Activated CD4-positive, CD25-positive, alpha-beta regulatory T cell treated with anti-CD3 and anti-CD28 coated beads, Interleukin-2, amount 50 U/mL, for 24 hours (primary cell): ENCODE measurements at regions not wholly inside any gene's neighbourhood (a gene's known extent, or its start where the extent isn't known, plus 50 kb on each side); places are given as distances from the start of the nearest gene placed in this dataset.

Experiments used
- ATAC-seq, 2 donors: fragments of 150-1000 bp; cut with Tn5 transposase; one replicate each; pipeline ENCODE4 v1.10.0; 2021; ENCODE audit warnings: mild to moderate bottlenecking in 1 of 2, moderate library complexity in 1 of 2

DNA sequence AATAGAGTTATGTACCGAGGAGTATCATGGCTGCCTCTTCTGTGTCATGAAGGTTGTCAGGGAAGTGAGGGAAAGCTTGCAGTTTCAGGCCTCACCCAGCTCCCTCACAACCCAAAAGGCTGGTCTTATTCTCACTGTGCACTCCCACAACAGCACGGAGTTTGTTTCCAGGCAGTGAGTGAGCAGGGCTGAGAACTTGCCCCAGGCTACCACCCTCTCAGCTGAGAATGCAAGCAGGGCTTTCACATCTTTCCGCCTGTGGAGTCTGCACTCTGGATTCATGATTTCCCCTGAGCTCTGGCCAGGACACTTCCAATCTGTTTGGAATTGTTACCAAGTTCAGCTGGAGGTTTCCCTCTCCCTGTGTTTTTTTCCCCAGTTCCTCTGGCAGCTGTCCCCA is 2284.7 kb upstream of the PCDH20 start:
- ATAC-seq: no peak

DNA sequence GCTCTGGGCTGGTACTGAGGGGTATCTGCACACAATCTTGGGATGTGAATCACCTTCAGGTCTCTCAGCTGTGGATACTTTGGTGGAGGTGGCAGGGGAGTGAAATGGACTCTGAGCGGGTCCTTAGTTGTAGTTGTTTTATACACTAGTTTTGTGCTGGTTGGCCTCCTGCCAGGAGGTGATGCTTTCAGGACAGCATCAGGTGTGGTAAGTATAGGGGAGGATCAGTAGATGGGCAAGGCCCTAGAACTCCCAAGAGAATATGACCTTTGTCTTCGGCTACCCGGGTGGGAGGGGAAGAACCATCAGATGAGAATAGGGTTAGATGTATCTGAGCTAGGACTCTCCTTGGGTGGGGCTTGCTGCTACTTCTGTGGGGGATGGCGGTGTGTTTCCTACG is 2284.3 kb upstream of the PCDH20 start:
- no peak for ATAC-seq

DNA sequence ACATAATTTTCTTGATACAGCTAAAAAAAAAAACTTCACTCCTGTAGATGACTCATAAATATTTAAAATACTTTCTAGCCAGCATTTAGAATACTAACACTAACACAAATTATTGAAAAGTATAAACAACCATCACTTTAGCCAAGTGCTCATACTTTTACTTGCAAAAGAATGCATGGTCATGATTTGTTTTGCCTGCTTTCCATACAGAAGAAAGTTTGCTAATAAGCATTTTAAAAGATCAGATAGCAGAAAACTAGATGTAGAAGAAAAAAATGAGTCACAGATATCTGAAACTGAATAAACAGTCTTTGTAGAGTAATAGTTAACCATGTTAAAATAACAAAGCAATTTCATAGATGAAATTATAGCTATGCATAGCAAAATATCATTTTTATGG is 2280.4 kb upstream of the PCDH20 start:
- no peak for ATAC-seq

DNA sequence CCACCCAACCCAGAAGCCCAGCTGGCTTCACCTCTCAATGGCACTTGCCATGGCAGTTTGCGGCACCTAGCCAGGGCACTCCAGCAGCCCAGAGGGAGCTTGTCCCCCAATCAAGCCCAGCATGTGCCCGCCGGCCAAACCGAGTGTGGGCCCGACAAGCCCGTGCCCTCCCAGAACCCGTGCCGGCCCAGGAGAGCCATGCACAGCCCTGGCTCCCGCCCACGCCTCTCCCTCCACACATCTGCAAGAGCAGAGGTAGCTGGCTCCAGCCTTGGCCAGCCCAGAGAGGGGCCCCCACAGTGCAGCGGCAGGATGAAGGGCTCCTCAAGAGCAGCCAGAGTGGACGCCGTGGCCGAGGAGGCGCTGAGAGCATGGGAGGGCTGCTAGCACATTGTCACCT is 2278.0 kb upstream of the PCDH20 start:
- ATAC-seq: no peak

DNA sequence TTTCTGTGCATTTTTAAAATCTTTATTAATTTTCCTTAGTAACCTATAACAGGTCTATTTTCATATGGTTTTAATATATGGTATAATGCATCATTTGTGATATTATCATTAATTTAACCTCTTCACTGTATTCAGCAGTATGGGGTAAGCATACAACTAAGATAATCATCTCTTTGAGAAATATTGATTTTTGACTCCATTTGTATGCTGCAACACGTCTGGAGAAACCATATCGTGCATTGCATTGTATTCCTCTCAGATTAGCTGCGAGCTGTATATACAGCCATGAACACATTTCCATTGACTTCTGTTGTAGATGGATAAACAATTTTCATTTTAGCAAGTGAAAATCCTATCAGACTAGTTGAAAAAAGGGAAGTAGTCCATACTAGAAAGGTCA is 2275.8 kb upstream of the PCDH20 start:
- ATAC-seq: no peak

DNA sequence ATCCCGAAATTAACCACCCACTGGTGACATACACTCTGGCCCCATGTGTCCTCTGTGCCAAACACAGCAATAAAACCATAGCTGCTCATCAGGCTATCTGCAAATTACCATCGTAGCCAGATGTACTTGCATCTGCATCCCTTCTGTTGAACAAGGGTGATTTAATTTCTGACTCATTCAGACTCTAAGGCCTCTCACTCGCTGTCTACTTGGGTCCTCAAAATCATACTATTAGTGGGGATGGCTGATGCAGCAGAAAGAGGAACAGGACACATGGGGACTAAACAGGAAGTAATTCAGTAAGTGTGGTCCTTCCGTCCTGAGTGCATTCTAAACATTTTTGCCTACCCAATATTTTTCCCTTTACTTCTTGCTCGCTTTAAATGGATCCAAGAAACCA is 2275.0 kb upstream of the PCDH20 start:
- ATAC-seq: no peak

DNA sequence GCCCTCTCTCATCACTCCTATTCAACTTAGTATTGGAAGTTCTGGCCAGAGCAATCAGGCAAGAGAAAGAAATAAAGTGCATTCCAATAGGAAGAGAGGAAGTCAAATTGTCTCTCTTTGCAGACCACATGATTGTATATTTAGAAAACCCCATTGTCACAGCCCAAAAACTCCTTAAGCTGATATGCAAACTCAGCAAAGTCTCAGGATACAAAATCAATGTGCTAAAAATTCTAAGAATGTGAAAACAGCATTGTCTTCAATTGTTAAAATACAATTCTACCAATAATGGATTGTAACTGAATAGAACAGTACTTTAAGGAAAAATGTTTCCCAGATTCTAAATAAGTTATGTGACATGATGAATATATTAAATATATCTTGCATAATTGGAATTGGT is 2269.2 kb upstream of the PCDH20 start:
- ATAC-seq: no peak

DNA sequence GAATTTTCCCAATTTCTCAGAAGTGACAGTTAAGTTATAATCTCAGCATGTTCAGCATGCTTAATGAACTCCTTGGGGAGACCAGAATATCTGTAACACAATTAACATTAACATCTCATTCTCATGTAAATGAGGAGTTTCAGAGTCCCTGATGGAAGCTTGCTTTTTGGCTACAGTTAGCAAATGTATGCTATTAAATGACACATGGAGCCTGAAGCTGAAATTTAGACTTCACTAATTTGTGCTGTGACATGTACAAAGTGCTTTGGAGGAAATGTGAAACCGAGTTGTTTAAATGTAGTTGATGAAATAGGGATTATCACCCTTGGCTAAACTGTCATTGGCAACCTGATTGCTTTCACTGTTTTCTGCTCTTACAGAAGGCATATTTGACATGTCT is 2265.1 kb upstream of the PCDH20 start:
- no peak for ATAC-seq

DNA sequence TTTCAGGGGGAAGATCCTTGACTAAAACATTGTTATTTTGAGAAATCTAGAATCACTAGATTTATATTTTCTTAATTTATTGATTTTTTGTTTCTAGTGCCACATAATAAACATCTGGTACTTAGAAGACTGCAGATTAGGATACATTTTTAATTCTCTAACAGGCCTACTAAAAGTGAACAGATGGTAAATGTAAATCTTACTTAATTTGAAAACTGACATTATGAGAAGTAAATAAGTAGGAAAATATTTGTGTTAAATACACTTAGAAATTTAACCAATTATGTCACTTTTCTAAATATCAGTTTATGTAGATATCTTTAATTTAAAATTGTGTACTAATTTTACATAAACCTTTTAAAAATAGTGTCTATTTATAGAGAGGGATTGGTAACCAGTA is 2255.6 kb upstream of the PCDH20 start:
- ATAC-seq: no peak

DNA sequence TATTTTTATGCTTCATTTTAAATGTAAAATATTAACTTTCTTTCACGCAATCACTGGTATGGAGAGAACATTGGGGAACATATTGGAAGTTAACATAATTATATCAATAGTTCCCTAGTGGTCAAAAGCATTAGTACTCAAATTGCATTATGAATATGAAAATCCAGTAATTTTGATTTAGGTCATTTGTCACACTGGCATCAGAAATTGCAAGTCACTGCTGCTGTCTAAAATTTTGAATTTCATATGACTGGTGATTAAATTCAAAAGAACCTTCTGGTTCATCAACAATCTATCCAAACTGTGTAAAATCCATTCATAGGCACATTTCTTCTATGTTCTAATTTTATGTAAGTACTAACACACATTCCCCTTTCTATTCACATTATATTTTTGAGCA is 2235.7 kb upstream of the PCDH20 start:
- ATAC-seq: no peak

DNA sequence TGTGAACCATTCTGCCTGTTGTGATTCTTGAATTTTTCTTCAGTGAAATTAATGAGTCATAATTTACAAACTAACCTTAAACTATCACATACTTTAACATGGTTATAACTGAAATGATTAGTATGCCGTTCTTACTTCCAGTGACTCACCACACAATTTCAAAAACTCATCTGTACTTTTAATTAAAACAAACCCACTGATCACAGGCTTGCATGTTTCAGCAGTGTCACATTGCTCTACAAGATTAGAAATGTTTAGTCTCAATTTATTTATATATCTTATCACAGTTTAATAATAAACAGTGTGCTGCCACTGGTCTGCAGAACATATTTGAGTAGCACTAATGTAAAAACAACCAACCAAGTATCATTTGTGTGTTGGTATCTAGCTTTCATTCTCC is 2227.9 kb upstream of the PCDH20 start:
- ATAC-seq: no peak

DNA sequence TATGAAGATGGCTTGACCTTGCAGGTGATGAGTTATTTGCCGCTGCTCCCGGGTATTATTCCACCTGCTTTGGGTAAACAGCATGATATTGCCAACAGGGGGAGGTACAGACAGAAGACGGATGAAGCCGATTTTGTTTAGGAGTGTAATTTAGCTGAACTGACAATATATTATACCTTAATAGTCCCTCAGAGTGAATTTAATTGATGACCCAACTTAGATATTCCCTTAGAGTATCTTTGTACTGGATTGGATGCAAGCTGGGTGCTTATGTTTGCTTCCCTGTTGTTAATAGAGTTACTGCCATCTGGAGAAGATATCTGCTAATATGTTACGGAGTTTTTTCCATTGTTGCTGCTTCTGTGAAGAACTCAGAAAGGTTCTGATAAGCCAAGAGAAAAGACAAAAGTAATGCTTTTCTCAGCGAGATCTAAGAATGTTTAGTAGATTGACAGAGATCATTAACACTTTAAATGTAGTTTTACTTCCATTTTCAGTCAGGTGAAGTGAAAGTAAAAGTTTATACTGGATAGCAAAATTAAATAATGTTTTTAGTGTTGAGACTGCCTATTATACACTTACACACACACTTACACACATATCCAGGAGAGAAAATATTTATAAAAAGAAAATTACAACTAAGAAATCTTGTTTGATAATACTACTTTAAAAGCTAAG is 2220.8 kb upstream of the PCDH20 start:
- ATAC-seq: peak in 1 of 2 donors; percentile 27

DNA sequence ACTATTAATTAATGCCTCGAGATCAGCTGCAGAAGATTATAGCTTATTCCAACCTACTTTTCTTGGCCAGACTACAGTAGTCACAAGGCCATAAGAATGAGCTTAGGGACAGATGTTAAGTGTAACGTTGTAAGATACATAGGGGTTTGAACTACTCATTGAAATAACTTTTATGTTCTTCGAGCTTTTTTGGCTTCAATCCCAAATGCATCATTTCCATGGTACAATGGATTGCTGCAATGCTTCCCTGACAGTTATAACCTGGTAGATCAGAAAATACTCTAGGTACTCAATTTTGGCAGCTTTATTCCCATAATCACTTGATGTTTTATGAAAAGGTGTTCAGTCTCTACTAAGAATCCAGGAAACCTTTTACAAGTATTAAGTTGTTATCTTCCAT is 2216.7 kb upstream of the PCDH20 start:
- no peak for ATAC-seq

DNA sequence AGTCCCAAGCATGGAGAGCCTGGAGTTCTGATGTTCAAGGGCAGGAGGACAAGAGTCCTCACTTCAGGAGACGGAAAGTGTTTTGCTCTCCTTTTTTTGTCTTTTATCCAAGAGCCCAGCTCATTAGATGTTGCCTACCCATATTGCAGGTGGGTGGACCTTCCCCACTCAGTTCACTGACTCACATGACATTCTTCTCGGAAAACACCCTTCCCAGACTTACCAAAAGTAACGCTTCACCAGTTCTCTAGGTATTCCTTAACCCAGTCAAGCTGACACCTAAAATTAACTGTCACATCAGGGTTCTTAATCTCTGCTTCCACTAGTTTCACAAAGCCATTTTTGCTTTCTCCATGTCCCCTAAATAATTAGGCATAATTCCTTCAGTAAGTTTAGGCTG is 2215.4 kb upstream of the PCDH20 start:
- ATAC-seq: no peak

DNA sequence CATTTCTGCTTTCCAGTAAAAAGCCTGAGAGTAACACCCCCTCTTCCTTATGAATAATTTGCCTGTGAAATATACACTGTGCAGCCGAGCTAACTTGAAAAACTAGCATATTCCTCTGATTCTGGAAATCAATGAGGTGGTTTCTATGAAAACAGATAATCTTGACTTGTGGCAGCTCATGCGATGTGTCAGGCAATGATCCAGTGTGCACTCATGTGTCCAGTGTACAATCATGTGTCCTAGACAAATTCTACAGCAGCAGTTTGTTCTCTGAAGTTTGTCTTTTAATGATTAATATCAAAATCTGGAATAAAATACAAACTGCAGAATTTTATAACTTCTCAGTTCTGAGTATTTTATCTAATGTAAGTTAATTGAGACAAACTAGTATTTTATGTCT is 2213.9 kb upstream of the PCDH20 start:
- no peak for ATAC-seq

DNA sequence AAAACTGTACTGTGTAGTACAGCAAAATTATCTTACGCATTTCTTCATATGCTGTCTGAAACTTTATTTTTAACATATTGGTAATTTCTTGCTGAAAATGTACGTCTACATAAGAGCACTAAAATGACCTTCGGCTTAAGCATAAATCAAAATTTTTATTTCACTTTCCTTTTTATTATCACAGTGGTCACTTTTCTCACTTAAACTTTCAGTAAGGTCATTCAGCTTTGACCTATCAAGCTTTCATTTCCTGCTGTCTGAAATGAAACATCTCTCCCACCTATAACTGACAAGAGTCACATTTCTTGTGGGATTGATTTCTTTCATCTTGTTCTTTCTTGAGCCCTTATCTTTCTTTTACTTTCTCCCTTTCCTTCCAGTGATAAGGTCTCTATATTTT is 2212.7 kb upstream of the PCDH20 start:
- ATAC-seq: no peak

DNA sequence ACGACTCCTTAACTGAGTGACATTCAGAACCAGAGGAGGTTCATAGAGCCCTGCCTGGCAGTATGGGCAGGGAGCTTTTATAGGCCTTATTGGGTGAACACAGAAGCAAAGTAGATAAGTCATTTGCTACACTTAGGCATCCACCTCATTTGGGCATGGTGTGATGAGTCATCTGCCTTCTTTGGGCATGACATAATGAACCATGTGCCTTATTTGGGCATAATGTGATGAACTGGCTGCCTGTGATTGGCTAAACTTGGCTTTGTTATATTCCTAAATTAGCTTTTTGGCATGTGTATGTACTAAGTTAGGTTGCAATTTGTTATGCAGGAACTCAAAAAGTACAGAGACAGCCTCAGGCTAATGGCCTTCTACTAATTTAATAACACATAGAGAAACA is 2210.2 kb upstream of the PCDH20 start:
- no peak for ATAC-seq

DNA sequence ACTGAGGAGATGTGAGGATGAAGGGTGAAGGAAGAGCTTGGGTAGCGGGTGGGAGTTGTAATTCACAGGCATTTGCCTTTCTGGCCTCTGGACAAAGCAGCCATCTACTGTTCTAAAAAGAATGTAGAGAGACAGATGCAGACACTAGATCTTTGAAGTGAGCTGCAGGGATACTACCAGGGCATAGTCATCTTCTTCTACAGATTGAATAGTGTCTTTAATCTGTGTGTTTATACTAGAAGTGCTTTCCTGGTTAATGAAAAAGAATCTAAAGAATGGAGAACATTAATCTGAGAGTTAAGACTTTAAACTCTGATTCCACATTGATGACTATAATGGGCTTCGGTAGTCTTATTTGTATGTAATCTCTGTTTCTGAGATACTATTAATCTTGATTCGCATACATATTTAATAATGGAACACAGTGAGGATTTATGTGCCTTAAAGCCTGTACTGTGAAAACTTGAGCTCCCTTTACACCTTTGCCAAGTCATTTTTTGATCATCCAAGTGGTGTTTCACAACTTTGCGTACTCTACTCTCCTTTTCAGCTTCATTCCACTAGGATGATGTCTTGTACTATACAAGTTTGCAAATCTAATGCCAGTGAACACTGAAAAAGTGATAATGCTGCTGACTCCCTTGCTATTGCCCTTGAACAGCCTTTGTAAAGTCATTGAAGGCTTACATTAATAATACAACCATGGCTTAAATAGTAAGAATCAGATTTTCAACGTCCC is 2199.4 kb upstream of the PCDH20 start:
- no peak for ATAC-seq

DNA sequence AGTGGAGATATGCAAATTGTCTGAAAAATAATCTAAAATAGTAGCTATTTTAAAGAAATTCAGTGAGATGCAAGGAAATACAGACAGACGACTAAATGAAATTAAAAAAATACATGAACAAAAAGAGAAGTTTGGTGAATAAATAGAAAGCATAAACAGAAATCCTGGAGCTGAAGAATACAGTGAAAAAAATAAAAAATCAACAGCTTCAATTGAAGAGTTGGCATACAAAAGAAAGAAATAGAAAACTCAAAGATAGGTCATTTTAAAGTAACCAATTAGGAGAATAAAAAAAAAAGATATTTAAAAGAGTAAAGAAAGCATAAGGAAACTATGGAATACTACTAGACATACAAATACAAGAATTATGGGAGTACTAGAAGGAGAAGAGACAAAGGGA is 2191.5 kb upstream of the PCDH20 start:
- ATAC-seq: no peak

DNA sequence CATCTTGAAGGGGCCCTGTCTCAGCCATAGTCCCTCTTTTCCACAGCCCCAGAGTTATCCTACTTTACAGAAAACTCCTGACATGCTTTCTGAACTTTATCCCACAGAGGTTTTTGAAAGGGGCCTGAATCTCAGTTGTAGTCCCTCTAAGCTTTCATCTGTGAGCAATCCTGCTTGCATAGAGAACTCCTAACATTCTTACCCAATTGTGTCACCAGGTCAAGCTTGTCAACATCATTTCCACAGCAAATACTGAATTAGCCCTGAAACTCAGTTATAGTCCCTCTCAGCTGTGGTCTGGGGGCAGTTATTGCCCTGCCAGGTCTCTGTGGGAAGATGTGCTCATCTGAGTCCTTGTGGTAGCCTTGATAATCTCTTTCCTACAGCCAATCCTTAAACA is 2190.3 kb upstream of the PCDH20 start:
- ATAC-seq: no peak

DNA sequence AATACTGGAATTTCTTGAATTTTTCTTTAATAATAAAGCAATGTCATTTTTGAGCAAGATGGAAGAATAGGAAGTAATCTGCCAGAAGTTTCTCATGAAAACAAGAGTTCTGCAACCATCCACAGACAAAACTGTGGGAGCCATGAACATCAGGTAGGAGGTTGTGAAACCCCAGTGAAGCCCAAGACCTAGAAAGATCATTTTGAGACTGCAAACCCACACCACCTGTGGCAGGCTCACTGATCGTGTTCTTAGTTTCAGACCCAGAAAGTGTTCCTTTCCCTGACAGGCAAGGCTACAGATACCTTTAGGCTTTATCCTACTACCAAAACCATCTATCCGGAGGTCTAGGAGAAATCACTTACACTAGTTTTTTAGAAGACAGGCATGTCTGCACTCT is 2189.8 kb upstream of the PCDH20 start:
- no peak for ATAC-seq

DNA sequence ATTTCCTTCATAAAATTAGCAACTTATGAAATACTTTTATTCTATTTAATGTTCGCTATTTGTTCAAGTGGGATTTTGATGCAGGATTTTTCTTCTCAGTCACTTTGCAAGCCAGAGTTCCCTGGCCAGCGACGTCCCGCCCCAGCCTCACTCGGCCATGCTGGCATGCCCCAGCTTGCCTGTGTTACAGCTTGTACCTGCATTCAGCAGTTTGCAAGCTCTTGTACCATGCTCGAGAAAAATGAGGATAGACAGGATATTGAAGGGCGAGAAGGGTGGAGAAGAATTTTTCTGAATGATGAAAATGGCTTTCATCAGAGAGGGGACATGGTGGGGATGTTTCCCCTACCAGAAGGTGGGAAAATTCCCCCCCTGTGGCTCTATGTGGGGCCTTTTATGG is 2180.2 kb upstream of the PCDH20 start:
- ATAC-seq: no peak

DNA sequence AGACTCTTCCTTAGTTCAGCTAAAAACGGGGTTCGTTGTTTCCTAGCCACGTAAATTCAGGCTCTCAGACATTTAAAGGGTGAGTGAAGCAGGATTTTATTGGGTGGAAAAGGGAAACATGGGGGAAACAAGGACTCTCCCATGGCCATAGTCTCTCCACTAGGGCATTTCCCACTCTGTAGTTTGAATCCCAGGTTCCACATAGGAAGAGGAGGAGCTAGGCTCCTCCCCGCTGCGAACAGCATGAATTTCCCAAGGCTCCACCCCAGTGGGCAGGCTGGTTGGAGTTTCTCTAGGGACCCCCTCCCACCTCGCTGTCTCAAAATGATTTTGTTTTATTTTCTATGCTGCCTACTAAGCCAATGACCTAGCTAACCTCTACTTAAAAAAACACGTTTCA is 2170.8 kb upstream of the PCDH20 start:
- no peak for ATAC-seq

DNA sequence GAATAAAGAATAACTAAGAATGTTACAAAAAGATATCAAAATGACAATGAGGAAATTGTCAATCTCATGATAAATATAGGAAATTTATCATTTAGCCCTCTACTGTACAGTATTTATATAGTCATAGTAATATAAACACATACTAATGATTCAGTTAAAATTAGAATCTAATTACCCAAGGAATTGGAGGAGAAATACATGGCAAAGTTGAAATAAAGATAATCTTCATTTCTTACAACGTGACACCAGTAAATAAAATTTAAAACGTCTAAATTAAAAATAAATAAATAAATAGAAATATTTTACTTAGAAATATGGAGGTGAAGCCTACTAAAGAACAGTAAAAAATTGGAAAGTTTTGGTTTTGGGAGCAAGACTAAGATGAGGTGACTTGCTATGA is 2163.1 kb upstream of the PCDH20 start:
- ATAC-seq: no peak

DNA sequence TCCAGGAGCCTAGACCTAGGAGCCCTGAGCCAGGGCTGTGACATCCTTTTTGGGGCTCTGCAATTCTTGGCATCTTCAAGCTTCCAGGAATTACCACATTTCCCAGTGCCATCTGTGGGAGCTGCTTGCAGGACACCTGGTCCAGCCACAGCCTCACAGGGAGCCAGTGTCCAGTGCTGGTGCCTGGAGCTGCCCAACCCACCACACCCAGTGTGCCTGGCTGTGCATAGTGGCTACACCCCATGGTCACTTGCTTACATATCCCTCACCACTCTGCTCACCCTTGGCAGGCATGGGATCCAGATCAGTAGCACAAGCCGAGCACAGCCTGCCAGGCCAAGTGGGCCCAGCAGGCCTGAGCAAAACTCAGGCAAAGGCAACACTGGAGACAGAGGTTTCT is 2151.4 kb upstream of the PCDH20 start:
- no peak for ATAC-seq
